H9 (cell line): ENCODE measurements at regions not wholly inside any gene's neighbourhood (a gene's known extent, or its start where the extent isn't known, plus 50 kb on each side); places are given as distances from the start of the nearest gene placed in this dataset.

Source experiments
- DNase-seq: peaks from one replicate; pipeline ENCODE4 v3.0.0-alpha.2; 2017
- H2AFZ ChIP-seq: one replicate; pipeline ENCODE4 v1.6.1; 2013; ENCODE audit warnings: mild to moderate bottlenecking, low read length, control low read depth, moderate library complexity
- H2AK5ac ChIP-seq: 2 replicates; pipeline ENCODE4 v1.6.1; 2013; ENCODE audit warnings: low read length, control low read depth, mixed read lengths; ENCODE audit not compliant: insufficient read length
- H2BK120ac ChIP-seq: one replicate; pipeline ENCODE4 v1.6.1; 2013; ENCODE audit warnings: low read depth, mild to moderate bottlenecking, low read length, control low read depth, inconsistent platforms; ENCODE audit not compliant: poor library complexity, severe bottlenecking
- H2BK12ac ChIP-seq: 2 replicates; pipeline ENCODE4 v1.6.1; 2013; ENCODE audit warnings: low read length, control low read depth, mixed read lengths, low read depth; ENCODE audit not compliant: insufficient read length
- H2BK15ac ChIP-seq: 2 replicates; pipeline ENCODE4 v1.6.1; 2013; ENCODE audit warnings: low read depth, low read length, control low read depth
- H2BK20ac ChIP-seq: one replicate; pipeline ENCODE4 v1.6.1; 2013; ENCODE audit warnings: low read depth, mild to moderate bottlenecking, low read length, control low read depth, inconsistent platforms; ENCODE audit not compliant: poor library complexity, severe bottlenecking
- H2BK5ac ChIP-seq: 2 replicates; pipeline ENCODE4 v1.6.1; 2013; ENCODE audit warnings: low read length, control low read depth, mixed read lengths; ENCODE audit not compliant: insufficient read length
- H3K14ac ChIP-seq: 2 replicates; pipeline ENCODE4 v1.6.1; 2013; ENCODE audit warnings: low read length, control low read depth; ENCODE audit not compliant: insufficient read depth
- H3K18ac ChIP-seq: 2 replicates; pipeline ENCODE4 v1.6.1; 2013; ENCODE audit warnings: low read depth, mild to moderate bottlenecking, mixed read lengths, low read length, control low read depth; ENCODE audit not compliant: insufficient read length
- H3K23ac ChIP-seq: 2 replicates; pipeline ENCODE4 v1.6.1; 2013; ENCODE audit warnings: low read length, control low read depth, mixed read lengths, low read depth; ENCODE audit not compliant: insufficient read length
- H3K23me2 ChIP-seq: 2 replicates; pipeline ENCODE4 v1.6.1; 2013; ENCODE audit warnings: low read depth, mild to moderate bottlenecking, mixed read lengths, low read length, control low read depth; ENCODE audit not compliant: insufficient read length, poor library complexity, severe bottlenecking
- H3K27ac ChIP-seq: 2 replicates; pipeline ENCODE4 v1.5.1; 2013; ENCODE audit warnings: low read length, control low read depth, mixed read lengths, low read depth; ENCODE audit not compliant: insufficient read length
- H3K27me3 ChIP-seq: 2 replicates; pipeline ENCODE4 v1.6.1; 2013; ENCODE audit warnings: low read length, control low read depth, inconsistent platforms; ENCODE audit not compliant: insufficient read depth
- H3K4ac ChIP-seq: 2 replicates; pipeline ENCODE4 v1.6.1; 2013; ENCODE audit warnings: low read depth, mild to moderate bottlenecking, control low read depth, inconsistent platforms, low read length, moderate library complexity
- H3K4me1 ChIP-seq: 2 replicates; pipeline ENCODE4 v1.6.1; 2013; ENCODE audit warnings: low read length, control low read depth, inconsistent platforms; ENCODE audit not compliant: insufficient read depth
- H3K4me2 ChIP-seq: 2 replicates; pipeline ENCODE4 v1.6.1; 2013; ENCODE audit warnings: low read length, control low read depth, mixed read lengths; ENCODE audit not compliant: insufficient read length, insufficient read depth
- H3K56ac ChIP-seq: 2 replicates; pipeline ENCODE4 v1.6.1; 2013; ENCODE audit warnings: low read depth, mild to moderate bottlenecking, mixed read lengths, low read length, control low read depth; ENCODE audit not compliant: insufficient read length
- H3K79me1 ChIP-seq: 2 replicates; pipeline ENCODE4 v1.6.1; 2013; ENCODE audit warnings: low read depth, mild to moderate bottlenecking, moderate library complexity, low read length, control low read depth, inconsistent platforms; ENCODE audit not compliant: insufficient read depth, poor library complexity, severe bottlenecking
- H3K79me2 ChIP-seq: 2 replicates; pipeline ENCODE4 v1.6.1; 2013; ENCODE audit warnings: low read length, control low read depth, inconsistent platforms; ENCODE audit not compliant: insufficient read depth
- H3K9ac ChIP-seq: 2 replicates; pipeline ENCODE4 v1.6.1; 2013; ENCODE audit warnings: low read length, control low read depth, mixed read lengths; ENCODE audit not compliant: insufficient read length; ENCODE audit errors: extremely low read depth
- H3K9me3 ChIP-seq: one replicate; pipeline ENCODE4 v1.6.1; 2013; ENCODE audit warnings: low read depth, low read length, inconsistent platforms; ENCODE audit not compliant: control insufficient read depth
- H3T11ph ChIP-seq: one replicate; pipeline ENCODE4 v1.6.1; 2013; ENCODE audit warnings: mild to moderate bottlenecking, low read length, control low read depth, inconsistent platforms
- H4K20me1 ChIP-seq: one replicate; pipeline ENCODE4 v1.6.1; 2013; ENCODE audit not compliant: control insufficient read depth, insufficient read length, insufficient read depth
- H4K5ac ChIP-seq: 2 replicates; pipeline ENCODE4 v1.6.1; 2013; ENCODE audit warnings: low read depth, mild to moderate bottlenecking, mixed read lengths, low read length, control low read depth; ENCODE audit not compliant: insufficient read length
- H4K8ac ChIP-seq: replicated peaks from 2 replicates; pipeline ENCODE4 v1.6.1; 2013; ENCODE audit warnings: low read length, control low read depth, mixed read lengths, low read depth; ENCODE audit not compliant: insufficient read length
- H4K91ac ChIP-seq: 2 replicates; pipeline ENCODE4 v1.6.1; 2013; ENCODE audit warnings: low read depth, mild to moderate bottlenecking, moderate library complexity, mixed read lengths, low read length, control low read depth; ENCODE audit not compliant: insufficient read length
- H3K27ac Mint-ChIP-seq, 3 experiments: 2 replicates in 2 of 3; 3 replicates in 1 of 3; pipeline ENCODE4 v1.8.0; 2020 to 2021; ENCODE audit warnings: mixed read lengths in 3 of 3, mild to moderate bottlenecking in 1 of 3, moderate library complexity in 1 of 3
- H3K27me3 Mint-ChIP-seq: 2 replicates; pipeline ENCODE4 v1.8.0; 2021; ENCODE audit warnings: low read depth, mild to moderate bottlenecking, moderate library complexity, mixed read lengths
- H3K36me3 Mint-ChIP-seq, 3 experiments: 2 replicates in 2 of 3; 3 replicates in 1 of 3; pipeline ENCODE4 v1.8.0; 2020 to 2021; ENCODE audit warnings: low read depth in 3 of 3, mixed read lengths in 3 of 3; ENCODE audit not compliant: insufficient read depth in 1 of 3
- H3K4me1 Mint-ChIP-seq, 2 experiments: 2 replicates each; pipeline ENCODE4 v1.8.0; 2020; ENCODE audit warnings: mixed read lengths in 2 of 2
- H3K4me3 Mint-ChIP-seq, 2 experiments: 2 replicates in 1 of 2; 3 replicates in 1 of 2; pipeline ENCODE4 v1.8.0; 2020 to 2021; ENCODE audit warnings: mild to moderate bottlenecking in 2 of 2, mixed read lengths in 2 of 2, moderate library complexity in 1 of 2
- H3K9me3 Mint-ChIP-seq, 2 experiments: 2 replicates in 1 of 2; 3 replicates in 1 of 2; pipeline ENCODE4 v1.8.0; 2020; ENCODE audit warnings: mild to moderate bottlenecking in 2 of 2, mixed read lengths in 2 of 2, moderate library complexity in 1 of 2
- WGBS: extraction: QIAGEN DNeasy Blood & Tissue Kit; methylation state at CpG from one replicate; pipeline ENCODE4 v1.1.7; 2013; ENCODE audit warnings: missing lambda C conversion rate, low lambda C conversion rate, mixed read lengths; ENCODE audit not compliant: insufficient read length; ENCODE audit errors: extremely low coverage; 5-methylcytosine and 5-hydroxymethylcytosine counted together
- TF ChIP-seq, protein P1 (sequence below): fragments of 200-600 bp; sonication (generic); conservative IDR thresholded peaks from 3 replicates; pipeline ENCODE4 v1.8.0; 2021; ENCODE audit warnings: antibody characterized with exemption, mild to moderate bottlenecking

DNA sequence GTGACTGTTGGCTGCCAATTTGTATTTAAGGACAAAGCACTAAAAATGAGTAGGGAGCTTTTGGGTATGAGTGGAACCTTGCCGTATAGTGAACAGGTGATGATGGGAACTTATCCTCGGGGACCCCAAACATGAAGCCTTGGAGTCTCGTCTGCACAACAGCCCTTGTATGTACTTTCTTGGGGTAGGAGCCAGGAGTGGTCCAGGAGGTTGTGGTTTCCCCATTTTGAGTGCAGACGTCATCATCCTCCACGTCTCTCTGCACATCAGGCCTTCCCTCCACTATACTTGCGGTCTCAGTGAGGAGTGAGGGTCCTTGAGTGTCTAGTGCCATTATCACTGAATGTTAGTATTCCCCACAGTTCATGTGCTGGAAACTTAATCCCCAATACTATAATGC, 101.5 kb upstream of the HS6ST1 start:
- Mint-ChIP-seq H3K27ac (no peak overlapping the region), H3K4me3 (no peak overlapping the region), H3K36me3 (peaks cover 5 to 25% (median 9%) of the 10 kb centered on the region in 3 experiments; a peak in 6 of 7 replicates), H3K9me3 (peaks cover 22 to 24% of the 10 kb centered on the region in 2 experiments), H3K27me3 (peaks cover 14% of the 10 kb centered on the region), H3K4me1 (peaks cover 12 to 15% of the 10 kb centered on the region in 2 experiments)
- no peak for DNase-seq
- Histone ChIP-seq H3K27me3 (no peaks in the 10 kb centered on the region), H3K56ac (no peak overlapping the region), H4K8ac (no peak overlapping the region), H4K5ac (no peak overlapping the region), H2BK12ac (no peak overlapping the region), H3K14ac (no peak overlapping the region), H3K23ac (no peak overlapping the region), H3T11ph (no peak overlapping the region), H3K4ac (no peak overlapping the region), H3K9me3 (no peaks in the 10 kb centered on the region), H3K79me2 (no peaks in the 10 kb centered on the region), H2BK15ac (no peak overlapping the region), H3K23me2 (no peaks in the 10 kb centered on the region), H4K20me1 (no peaks in the 10 kb centered on the region), H2BK120ac (no peak overlapping the region), H3K18ac (no peak overlapping the region), H3K27ac (no peak overlapping the region), H3K79me1 (no peaks in the 10 kb centered on the region), H2AK5ac (no peak overlapping the region), H3K4me1 (no peaks in the 10 kb centered on the region), H4K91ac (no peak overlapping the region), H3K9ac (no peak overlapping the region), H2AFZ (no peak overlapping the region), H2BK20ac (no peak overlapping the region), H3K4me2 (no peak overlapping the region), H2BK5ac (no peak overlapping the region)
- TF ChIP-seq, protein P1, sequence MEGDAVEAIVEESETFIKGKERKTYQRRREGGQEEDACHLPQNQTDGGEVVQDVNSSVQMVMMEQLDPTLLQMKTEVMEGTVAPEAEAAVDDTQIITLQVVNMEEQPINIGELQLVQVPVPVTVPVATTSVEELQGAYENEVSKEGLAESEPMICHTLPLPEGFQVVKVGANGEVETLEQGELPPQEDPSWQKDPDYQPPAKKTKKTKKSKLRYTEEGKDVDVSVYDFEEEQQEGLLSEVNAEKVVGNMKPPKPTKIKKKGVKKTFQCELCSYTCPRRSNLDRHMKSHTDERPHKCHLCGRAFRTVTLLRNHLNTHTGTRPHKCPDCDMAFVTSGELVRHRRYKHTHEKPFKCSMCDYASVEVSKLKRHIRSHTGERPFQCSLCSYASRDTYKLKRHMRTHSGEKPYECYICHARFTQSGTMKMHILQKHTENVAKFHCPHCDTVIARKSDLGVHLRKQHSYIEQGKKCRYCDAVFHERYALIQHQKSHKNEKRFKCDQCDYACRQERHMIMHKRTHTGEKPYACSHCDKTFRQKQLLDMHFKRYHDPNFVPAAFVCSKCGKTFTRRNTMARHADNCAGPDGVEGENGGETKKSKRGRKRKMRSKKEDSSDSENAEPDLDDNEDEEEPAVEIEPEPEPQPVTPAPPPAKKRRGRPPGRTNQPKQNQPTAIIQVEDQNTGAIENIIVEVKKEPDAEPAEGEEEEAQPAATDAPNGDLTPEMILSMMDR = no peak
- no CpG with 5 or more reads among the region's 6 CpGs for WGBS
